ENCODE measurements at regions not wholly inside any gene's neighbourhood (a gene's known extent, or its start where the extent isn't known, plus 50 kb on each side); places are given as distances from the start of the nearest gene placed in this dataset.

DNA sequence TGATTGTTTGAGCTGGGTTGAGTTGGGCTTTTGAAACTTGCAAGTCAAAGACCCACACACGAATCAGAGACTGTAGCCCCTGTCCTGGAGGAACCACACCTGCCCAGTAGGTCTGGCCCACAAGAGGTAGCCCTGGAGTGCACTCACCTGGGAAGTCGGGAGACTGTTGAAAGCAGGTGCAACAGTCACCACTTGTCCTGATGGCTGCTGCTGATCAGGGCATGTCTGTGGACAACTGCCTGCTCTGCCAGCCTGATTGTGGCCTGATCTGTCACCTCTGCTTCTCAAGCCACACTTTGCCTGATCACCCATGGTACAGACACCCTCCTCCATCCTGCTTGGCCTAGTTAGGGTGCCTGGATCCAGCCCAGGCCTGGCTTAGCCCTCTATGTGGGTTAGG is 105.0 kb upstream of the HAAO start:
- Mint-ChIP-seq H3K4me3 (no peak overlapping the region), H3K27me3 (ENCODE audit: low read depth) (no peaks in the 10 kb centered on the region), H3K4me1 (ENCODE audit: low read depth) (no peaks in the 10 kb centered on the region), H3K9me3 (no peaks in the 10 kb centered on the region), H3K36me3 (ENCODE audit: low read depth) (no peaks in the 10 kb centered on the region), H3K27ac (no peak overlapping the region)

DNA sequence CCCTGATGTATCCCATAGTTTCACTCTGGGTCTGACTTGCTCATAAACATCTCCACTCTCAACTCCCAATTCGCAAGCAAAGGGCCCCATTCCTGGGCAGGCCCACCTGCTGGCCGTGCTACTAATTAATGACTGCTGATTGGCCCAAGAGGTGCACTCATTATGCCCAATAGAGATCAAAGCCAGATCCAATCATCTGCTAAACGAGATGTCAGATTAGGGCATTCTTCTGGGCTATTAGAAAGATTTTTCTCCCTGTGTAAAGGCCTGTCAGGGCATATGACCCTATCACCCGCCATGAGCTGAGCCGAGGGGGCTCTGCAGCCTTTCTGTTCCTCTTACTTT is 103.4 kb upstream of the HAAO start:
- Mint-ChIP-seq H3K4me3 (no peak overlapping the region), H3K4me1 (ENCODE audit: low read depth) (no peaks in the 10 kb centered on the region), H3K9me3 (no peaks in the 10 kb centered on the region), H3K27me3 (ENCODE audit: low read depth) (no peaks in the 10 kb centered on the region), H3K36me3 (ENCODE audit: low read depth) (no peaks in the 10 kb centered on the region), H3K27ac (no peak overlapping the region)

GRCh38 chr2:42895134-42895790 is 102.9 kb upstream of the HAAO start:
- Mint-ChIP-seq H3K9me3 (no peaks in the 10 kb centered on the region), H3K27ac (no peak overlapping the region), H3K4me3 (no peak overlapping the region), H3K36me3 (ENCODE audit: low read depth) (no peaks in the 10 kb centered on the region), H3K4me1 (ENCODE audit: low read depth) (no peaks in the 10 kb centered on the region), H3K27me3 (ENCODE audit: low read depth) (no peaks in the 10 kb centered on the region)

GRCh38 chr2:42893047-42893758 is 100.8 kb upstream of the HAAO start:
- no peaks in the 10 kb centered on the region for H3K4me1 Mint-ChIP-seq (ENCODE audit: low read depth)
- peaks cover 3% of the 10 kb centered on the region for H3K9me3 Mint-ChIP-seq
- no peak overlapping the region for H3K27ac Mint-ChIP-seq
- H3K36me3 Mint-ChIP-seq (ENCODE audit: low read depth), result no peaks in the 10 kb centered on the region
- H3K27me3 Mint-ChIP-seq (ENCODE audit: low read depth), result no peaks in the 10 kb centered on the region
- no peak overlapping the region for H3K4me3 Mint-ChIP-seq

DNA sequence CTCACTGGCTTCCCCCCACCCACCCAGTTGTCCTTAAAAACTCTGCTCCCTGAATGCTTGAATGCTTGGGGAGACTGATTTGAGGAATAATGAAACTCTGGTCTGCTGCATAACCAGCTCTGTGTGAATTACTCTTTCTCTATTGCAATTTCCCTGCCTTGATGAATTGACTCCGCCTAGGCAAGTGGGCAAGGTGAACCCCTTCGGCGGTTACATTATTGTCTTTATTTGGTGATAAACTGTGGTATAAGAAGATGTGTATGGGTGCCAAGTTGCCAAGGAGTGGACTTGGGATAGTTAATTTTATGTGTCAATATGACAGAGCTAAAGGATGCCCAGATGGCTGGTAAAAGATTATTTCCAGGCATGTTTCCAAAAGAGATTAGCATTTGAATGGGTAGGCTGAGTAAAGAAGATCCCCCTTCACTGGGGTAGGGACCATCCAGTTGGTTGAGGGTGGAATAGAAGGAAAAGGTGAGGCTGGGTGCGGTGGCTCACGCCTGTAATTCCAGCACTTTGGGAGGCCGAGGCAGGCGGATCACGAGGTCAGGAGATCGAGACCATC is 98.5 kb upstream of the HAAO start:
- peaks cover 3% of the 10 kb centered on the region for H3K9me3 Mint-ChIP-seq
- no peaks in the 10 kb centered on the region for H3K4me1 Mint-ChIP-seq (ENCODE audit: low read depth)
- H3K27me3 Mint-ChIP-seq (ENCODE audit: low read depth), result no peaks in the 10 kb centered on the region
- no peaks in the 10 kb centered on the region for H3K36me3 Mint-ChIP-seq (ENCODE audit: low read depth)
- H3K27ac Mint-ChIP-seq, result no peak overlapping the region
- H3K4me3 Mint-ChIP-seq, result no peak overlapping the region

DNA sequence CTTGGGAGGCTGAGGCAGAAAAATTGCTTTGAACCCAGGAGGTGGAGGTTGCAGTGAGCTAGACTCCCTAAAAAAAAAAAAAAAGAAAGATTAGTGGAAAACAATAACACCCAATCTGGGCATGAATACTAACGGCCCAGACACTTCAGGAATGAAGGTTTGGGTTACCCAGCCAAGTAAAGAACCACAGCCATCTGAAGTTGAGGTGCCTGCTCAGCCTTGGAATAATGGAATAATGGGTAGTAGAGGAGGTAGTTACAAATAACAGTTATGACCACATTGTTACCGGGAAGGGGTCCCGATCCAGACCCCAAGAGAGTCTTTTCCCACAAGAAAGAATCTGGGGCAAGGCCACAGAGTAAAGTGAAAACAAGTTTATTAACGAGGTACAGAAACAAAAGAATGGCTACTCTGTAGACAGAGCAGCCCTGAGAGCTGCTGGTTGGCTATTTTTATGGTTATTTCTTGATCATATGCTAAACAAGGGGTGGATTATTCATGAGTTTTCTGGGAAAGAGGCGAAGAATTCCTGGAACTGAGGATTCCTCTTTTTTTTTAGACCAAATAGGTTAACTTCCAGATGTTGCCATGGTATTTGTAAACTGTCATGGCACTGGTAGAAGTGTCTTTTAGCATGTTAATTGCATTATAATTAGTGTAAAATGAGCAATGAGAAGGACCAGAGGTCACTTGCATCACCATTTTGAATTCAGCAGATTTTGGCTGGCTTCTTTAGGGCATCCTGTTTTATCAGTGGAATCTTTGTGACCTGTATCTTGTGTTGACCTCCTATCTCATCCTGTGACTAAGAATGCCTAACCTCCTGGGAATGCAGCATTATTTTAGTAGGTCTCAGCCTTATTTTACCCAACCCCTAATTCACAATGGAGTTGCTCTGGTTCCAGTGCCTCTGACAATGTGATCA is 96.2 kb upstream of the HAAO start:
- no peak overlapping the region for H3K4me3 Mint-ChIP-seq
- no peaks in the 10 kb centered on the region for H3K4me1 Mint-ChIP-seq (ENCODE audit: low read depth)
- H3K9me3 Mint-ChIP-seq, result peaks cover 3% of the 10 kb centered on the region
- H3K36me3 Mint-ChIP-seq (ENCODE audit: low read depth), result no peaks in the 10 kb centered on the region
- H3K27me3 Mint-ChIP-seq (ENCODE audit: low read depth), result no peaks in the 10 kb centered on the region
- no peak overlapping the region for H3K27ac Mint-ChIP-seq

GRCh38 chr2:42886921-42887320 is 94.5 kb upstream of the HAAO start:
- Mint-ChIP-seq H3K4me1 (ENCODE audit: low read depth) (peaks cover under 1% of the 10 kb centered on the region), H3K27me3 (ENCODE audit: low read depth) (no peaks in the 10 kb centered on the region), H3K9me3 (peaks cover 3% of the 10 kb centered on the region), H3K27ac (no peak overlapping the region), H3K36me3 (ENCODE audit: low read depth) (no peaks in the 10 kb centered on the region), H3K4me3 (no peak overlapping the region)

DNA sequence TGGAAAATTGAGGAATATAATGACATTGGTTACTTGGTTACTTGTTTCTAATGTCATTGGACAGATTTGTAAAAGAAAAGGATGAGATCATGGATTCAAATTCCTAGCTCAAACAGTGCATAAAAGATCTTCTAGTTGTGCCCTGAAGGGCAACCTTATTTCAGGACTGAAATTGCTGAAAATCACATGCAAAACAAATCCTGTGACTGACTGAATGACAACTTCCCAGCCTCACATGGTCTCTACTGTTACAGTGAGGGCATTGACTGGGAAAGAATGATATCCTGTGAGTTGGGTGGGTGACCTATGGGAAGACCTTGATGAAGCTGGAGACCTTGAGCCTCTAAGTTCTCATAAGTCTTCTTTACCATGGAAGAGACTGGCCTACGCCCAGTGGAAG is 90.4 kb upstream of the HAAO start:
- Mint-ChIP-seq H3K9me3 (no peaks in the 10 kb centered on the region), H3K36me3 (ENCODE audit: low read depth) (no peaks in the 10 kb centered on the region), H3K4me1 (ENCODE audit: low read depth) (peaks cover 13% of the 10 kb centered on the region), H3K27me3 (ENCODE audit: low read depth) (no peaks in the 10 kb centered on the region), H3K4me3 (no peak overlapping the region), H3K27ac (no peak overlapping the region)

DNA sequence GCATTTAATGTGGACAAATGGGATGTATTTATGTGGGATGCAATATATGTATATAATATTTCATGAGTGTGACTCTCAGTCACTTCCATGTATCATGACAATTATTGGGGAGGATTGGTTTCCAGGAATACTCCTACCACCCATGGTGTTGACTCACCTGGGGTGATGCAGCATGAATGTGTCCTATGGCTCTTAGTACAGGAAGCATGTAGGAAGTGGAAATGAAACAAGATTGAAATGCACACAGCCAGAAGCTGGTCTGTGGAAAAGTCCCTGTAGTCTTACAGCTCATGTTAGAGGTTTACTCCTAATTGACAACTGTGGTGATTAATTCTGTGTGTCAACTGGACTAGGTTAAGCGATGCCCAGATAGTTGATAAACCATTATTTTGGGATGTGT is 89.3 kb upstream of the HAAO start:
- peaks cover 13% of the 10 kb centered on the region for H3K4me1 Mint-ChIP-seq (ENCODE audit: low read depth)
- no peak overlapping the region for H3K4me3 Mint-ChIP-seq
- no peaks in the 10 kb centered on the region for H3K36me3 Mint-ChIP-seq (ENCODE audit: low read depth)
- H3K9me3 Mint-ChIP-seq, result no peaks in the 10 kb centered on the region
- no peak overlapping the region for H3K27ac Mint-ChIP-seq
- H3K27me3 Mint-ChIP-seq (ENCODE audit: low read depth), result no peaks in the 10 kb centered on the region

DNA sequence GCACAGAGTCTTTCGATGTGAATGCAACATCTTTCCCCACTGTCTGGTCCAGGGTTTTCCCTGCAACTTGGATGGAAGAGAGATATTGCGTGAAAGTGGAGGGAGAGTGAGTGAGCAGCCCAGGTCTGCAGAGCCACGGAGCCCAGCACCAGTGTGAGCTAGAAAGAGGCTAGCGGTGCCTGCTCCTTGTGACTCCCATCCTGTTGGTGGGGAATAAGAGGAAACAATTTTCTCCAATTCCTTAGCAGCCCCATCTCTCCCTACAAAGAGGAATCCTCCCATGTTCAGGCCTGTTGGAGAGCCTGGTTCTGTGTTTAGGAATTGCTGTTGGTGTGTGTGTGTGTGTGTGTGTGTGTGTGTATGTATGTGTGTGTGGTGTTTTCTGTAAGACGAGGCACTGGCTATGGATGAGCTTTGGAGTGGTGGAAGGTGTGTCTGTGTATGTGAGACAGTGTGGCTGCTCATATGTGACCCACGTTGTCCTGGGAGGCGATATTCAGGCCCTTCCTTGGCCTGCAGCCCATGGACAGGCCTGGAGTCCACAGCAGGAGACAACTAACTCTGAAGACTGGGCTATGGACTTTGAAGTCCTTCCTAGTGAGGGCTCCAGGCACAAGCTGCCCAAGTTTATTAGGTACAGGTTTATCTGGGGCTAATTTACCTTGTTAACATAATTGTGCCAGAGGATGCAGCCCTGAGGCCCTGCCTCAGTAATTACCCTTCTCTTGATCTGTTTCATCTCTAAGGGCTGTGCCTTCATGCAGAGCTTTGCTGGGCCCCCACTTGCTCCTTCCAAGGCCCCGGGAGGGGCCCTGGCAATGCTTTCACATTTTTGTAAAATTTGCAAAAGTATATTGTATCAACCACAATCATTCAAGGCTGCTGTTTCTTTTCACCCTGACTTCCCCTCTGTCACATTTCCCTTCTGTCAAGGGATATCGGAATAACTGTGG is 88.6 kb upstream of the HAAO start:
- H3K4me3 Mint-ChIP-seq, result no peak overlapping the region
- H3K9me3 Mint-ChIP-seq, result no peaks in the 10 kb centered on the region
- H3K27ac Mint-ChIP-seq, result no peak overlapping the region
- H3K36me3 Mint-ChIP-seq (ENCODE audit: low read depth), result no peaks in the 10 kb centered on the region
- no peaks in the 10 kb centered on the region for H3K27me3 Mint-ChIP-seq (ENCODE audit: low read depth)
- peaks cover 13% of the 10 kb centered on the region for H3K4me1 Mint-ChIP-seq (ENCODE audit: low read depth)

DNA sequence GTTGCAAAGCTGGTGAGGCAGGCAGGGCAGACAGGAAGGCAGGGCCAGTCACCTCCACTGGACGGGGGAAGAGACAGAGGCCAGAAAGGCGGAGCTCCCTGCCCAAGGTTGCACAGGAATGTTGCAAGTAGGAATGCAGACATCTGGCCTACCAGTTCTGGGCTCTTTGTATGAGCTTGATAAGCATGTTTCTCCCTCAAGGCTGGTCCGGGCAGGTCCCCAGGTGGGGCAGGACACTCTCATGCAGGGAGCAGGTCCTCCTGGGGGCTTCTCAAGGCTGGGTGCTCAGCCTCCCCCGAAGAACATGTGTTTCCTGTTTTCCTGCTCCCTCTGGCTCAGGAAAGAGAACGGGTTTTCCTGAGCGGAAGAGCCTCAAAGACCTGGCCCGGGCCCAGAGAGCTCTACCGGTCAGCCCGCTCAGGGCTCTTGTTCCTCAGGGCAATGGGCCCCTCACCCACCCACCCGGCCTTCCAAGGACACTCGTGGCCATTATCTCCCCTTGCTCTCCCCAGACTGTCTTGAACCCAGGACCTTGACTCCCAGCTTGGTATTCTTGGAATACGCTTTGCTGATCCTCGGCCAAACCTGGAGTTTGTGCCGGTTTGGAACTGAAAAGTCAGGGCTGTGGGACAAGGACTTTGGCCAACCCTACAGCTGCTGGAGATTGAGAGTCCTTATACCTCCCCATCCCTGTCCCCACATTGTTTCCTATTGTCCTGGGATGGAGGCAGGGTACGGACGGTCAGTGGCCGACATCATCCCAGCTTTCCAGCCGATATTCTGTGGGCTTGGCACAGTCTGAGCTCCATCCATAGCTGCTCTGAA is 87.7 kb upstream of the HAAO start:
- Mint-ChIP-seq H3K4me3 (no peak overlapping the region), H3K9me3 (no peaks in the 10 kb centered on the region), H3K27me3 (ENCODE audit: low read depth) (no peaks in the 10 kb centered on the region), H3K36me3 (ENCODE audit: low read depth) (no peaks in the 10 kb centered on the region), H3K4me1 (ENCODE audit: low read depth) (peaks cover 13% of the 10 kb centered on the region), H3K27ac (no peak overlapping the region)

- H3K9me3 Mint-ChIP-seq, result no peaks in the 10 kb centered on the region
- no peak overlapping the region for H3K4me3 Mint-ChIP-seq
- H3K36me3 Mint-ChIP-seq (ENCODE audit: low read depth), result no peaks in the 10 kb centered on the region
- H3K27ac Mint-ChIP-seq, result no peak overlapping the region
- peaks cover 13% of the 10 kb centered on the region for H3K4me1 Mint-ChIP-seq (ENCODE audit: low read depth)
- H3K27me3 Mint-ChIP-seq (ENCODE audit: low read depth), result no peaks in the 10 kb centered on the region
Observed at GRCh38 chr2:42879121-42879705, 86.8 kb upstream of the HAAO start.

- H3K4me1 Mint-ChIP-seq (ENCODE audit: low read depth), result peaks cover 13% of the 10 kb centered on the region
- no peaks in the 10 kb centered on the region for H3K9me3 Mint-ChIP-seq
- H3K4me3 Mint-ChIP-seq, result no peak overlapping the region
- no peaks in the 10 kb centered on the region for H3K27me3 Mint-ChIP-seq (ENCODE audit: low read depth)
- H3K27ac Mint-ChIP-seq, result no peak overlapping the region
- H3K36me3 Mint-ChIP-seq (ENCODE audit: low read depth), result no peaks in the 10 kb centered on the region
Observed at GRCh38 chr2:42878581-42878980, 86.2 kb upstream of the HAAO start.

Data from T-helper 1 cell treated with Interleukin-12 subunit alpha and Interleukin-12 subunit beta and Interleukin-4 antibody, amounts not matched to agents 30 μg/mL and 1 μg/mL, for 36 hours (primary cell).